ENCODE measurements at regions not wholly inside any gene's neighbourhood (a gene's known extent, or its start where the extent isn't known, plus 50 kb on each side); places are given as distances from the start of the nearest gene placed in this dataset.

- Histone ChIP-seq H3K4me2 (ENCODE audit: insufficient read depth, low read length) (no peak overlapping the region), H4K20me1 (replicated peaks; ENCODE audit: control insufficient read depth, extremely low read depth, insufficient read depth, low read length) (no peaks in the 10 kb centered on the region), H3K9me1 (replicated peaks; ENCODE audit: control insufficient read depth, extremely low read depth, insufficient read depth, low read length) (no peaks in the 10 kb centered on the region), H3K9ac (replicated peaks; ENCODE audit: extremely low read depth, insufficient read depth, low read length) (no peak overlapping the region), H3K79me2 (ENCODE audit: control insufficient read depth, insufficient read depth, low read length) (no peaks in the 10 kb centered on the region), H3K4me3 (replicated peaks in 1 of 3; ENCODE audit: insufficient read depth in 1 of 3, low read depth in 1 of 3, low read length in 3 of 3) (no peak overlapping the region), H2AFZ (ENCODE audit: low read depth, low read length) (no peak overlapping the region), H3K36me3 (ENCODE audit: control insufficient read depth in 2 of 2, extremely low read depth in 1 of 2, insufficient read depth in 2 of 2, low read length in 2 of 2) (no peaks in the 10 kb centered on the region), H3K27me3 (ENCODE audit: control insufficient read depth in 2 of 2, insufficient read depth in 2 of 2, low read length in 2 of 2) (peaks cover 0 to 3% of the 10 kb centered on the region in 2 experiments), H3K9me3 (replicated peaks; ENCODE audit: control insufficient read depth, insufficient read depth, low read length) (no peaks in the 10 kb centered on the region), H3K27ac (ENCODE audit: insufficient read depth, low read depth, low read length) (no peak overlapping the region), H3K4me1 (ENCODE audit: control insufficient read depth, extremely low read depth, insufficient read depth, low read length) (no peaks in the 10 kb centered on the region)
- DNase-seq (ENCODE audit: low read depth, low spot score) (no peak), FAIRE-seq (no peak)
- dilution Hi-C loops (cut with MboI; ENCODE audit: extremely low pct_ligation_motif_present, low sequenced_read_pairs) = no loop called here
- ChIA-PET CTCF (interaction anchor here (1.2 kb wide), 1 partner anchor 65 kb away, joined by 3 read pairs; no protein-coding TSS in a partner anchor), POLR2A (no interaction called here)
- no TSS peak for BruUV-seq (replicated peaks)
- intact Hi-C loops (cut with micrococcal nuclease) = no loop called here
- TF ChIP-seq POLR2A (IDR thresholded peaks at IDR 0.05; ENCODE audit: low read depth, low read length) = no peak
- no peak for TF ChIP-seq MYC (IDR thresholded peaks at IDR 0.05; ENCODE audit: low read depth, low read length)
- no peak for TF ChIP-seq MAX (IDR thresholded peaks at IDR 0.05; ENCODE audit: insufficient read depth, insufficient read length)
- no peak for TF ChIP-seq GATA2 (IDR thresholded peaks at IDR 0.05; ENCODE audit: insufficient read depth, insufficient read length, low read depth, low read length)
- TF ChIP-seq POLR2AphosphoS5 (IDR thresholded peaks at IDR 0.05; ENCODE audit: insufficient read depth, low read depth, low read length) = no peak
- TF ChIP-seq JUN (IDR thresholded peaks at IDR 0.05; ENCODE audit: borderline replicate concordance, insufficient read depth, insufficient read length, low read depth) = no peak
- TF ChIP-seq FOS (IDR thresholded peaks at IDR 0.05; ENCODE audit: borderline replicate concordance, insufficient read depth, low read length) = no peak
- TF ChIP-seq CTCF (IDR thresholded peaks at IDR 0.05; ENCODE audit: extremely low read depth in 1 of 2, insufficient read depth in 1 of 2, low read depth in 1 of 2, low read length in 2 of 2) = no peak
- TF ChIP-seq EZH2 (IDR thresholded peaks at IDR 0.05; ENCODE audit: borderline replicate concordance, low read depth, low read length, severe bottlenecking) = no peak
These were observed 247.9 kb downstream of the NR2F2 start for GRCh38 chr15:96578393-96578792.

All from endothelial cell of umbilical vein (primary cell).